Stimulated activated CD4-positive, alpha-beta T cell treated with anti-CD3 and anti-CD28 coated beads, TNF-alpha, amount 100 ng/mL, for 1 hour (primary cell): ENCODE measurements at regions not wholly inside any gene's neighbourhood (a gene's known extent, or its start where the extent isn't known, plus 50 kb on each side); places are given as distances from the start of the nearest gene placed in this dataset.

Source experiments
- DNase-seq, 3 donors: peaks; one replicate each; pipeline ENCODE4 v3.0.0-alpha.2; 2020; ENCODE audit warnings: low read depth in 3 of 3, low spot score in 1 of 3

DNA sequence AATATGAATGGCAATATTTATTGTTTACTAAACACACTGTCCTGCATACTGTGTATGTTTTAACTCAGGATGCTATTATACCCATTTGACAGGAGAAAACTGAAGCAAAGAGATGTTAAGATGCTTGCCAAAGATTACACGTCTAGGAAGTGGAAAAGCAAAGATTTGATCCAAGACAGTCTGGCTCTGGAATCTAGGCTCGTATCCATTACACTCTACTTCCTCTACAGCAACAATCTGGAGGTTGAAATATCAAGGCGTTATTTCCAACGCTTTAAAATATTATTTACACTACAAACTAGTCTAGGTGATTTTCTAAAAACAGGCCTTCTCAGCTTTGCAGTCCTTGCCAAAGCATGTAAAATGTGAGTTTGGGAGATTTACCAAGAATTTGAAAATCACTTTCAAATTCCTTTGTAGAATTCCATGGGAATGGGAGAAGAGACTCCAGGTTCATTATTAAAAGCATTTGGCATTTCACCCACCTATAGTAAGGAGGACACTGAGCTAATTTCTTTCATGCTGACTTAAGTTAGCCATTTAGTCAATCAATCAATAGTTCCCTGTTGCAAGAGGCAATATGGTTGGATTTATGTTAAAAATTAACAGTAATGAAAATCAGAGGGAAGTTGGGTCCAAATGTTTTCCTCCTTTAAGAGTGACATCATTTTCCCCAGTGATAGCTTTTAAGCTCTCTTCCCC is 356.3 kb upstream of the SMARCA2 start:
- DNase-seq: no peak

DNA sequence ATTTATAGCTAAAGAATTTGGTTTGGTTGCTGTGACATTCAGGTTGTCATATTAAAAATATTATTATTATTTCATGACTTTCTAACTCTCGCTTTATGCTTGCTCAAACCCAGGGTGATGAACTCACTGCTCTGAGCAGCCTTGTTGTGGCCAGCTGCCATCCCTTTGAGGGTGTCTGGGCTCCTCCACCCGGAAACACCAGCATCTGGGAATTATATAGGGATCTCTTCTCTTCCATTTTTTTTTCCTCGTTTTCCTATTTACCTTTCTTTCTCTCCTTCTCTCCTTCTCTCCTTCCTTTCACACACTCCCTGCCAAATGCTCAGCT is 355.8 kb upstream of the SMARCA2 start:
- no peak for DNase-seq

DNA sequence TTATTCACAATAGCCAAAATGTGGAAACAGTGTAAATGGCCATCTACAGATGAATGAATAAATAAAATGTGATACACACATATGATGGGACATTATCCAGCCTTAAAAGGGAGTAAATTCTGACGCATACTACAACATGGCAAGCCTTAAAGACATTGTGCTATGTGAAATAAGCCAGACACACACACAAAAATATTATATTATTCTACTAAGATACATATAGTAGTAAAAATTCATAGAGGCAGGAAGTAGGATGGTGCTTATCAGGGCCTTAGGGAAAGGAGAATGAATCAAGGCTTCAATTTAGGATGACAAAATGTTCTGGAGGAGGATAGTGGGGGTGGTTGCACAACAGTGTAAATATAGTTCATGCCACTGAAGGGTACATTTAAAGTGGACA is 346.7 kb upstream of the SMARCA2 start:
- no peak for DNase-seq

DNA sequence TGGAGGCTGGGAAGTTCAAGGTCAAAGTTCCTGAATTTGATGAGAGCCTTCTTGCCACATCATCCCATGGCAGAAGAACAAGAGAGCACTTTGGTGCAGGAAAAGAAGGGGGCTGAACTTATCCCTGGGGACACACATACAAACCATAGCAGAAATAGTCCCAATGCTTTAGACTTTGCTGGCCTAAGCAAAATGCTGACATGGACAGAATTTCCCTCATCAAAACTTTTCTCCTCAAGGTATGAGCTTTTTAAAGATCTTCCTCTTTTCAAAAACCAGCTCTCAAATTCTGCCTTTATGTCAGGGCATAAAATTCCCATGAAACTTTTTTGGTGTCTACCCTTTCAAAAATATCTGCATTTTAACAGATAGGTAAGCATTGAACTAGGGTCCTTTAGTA is 341.8 kb upstream of the SMARCA2 start:
- no peak for DNase-seq

DNA sequence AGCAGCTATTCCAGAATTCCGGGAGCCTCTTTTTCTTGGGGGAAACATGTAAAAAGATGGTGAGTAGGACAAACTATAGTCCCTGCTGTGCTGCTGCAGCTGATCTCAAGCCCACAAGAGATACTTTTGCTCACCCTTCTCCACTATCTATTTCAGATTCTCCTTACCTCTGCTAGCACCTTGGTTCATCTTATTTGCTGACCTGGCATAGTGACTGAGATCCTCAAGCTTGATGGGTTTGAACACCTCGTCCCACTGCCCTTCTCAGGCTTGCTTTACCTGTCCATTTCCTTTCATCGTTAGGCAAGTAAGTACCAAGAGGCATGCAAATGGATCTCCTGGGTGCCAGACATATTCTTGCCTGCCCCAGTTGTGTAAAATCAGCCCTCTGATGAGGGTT is 338.4 kb upstream of the SMARCA2 start:
- DNase-seq: no peak

DNA sequence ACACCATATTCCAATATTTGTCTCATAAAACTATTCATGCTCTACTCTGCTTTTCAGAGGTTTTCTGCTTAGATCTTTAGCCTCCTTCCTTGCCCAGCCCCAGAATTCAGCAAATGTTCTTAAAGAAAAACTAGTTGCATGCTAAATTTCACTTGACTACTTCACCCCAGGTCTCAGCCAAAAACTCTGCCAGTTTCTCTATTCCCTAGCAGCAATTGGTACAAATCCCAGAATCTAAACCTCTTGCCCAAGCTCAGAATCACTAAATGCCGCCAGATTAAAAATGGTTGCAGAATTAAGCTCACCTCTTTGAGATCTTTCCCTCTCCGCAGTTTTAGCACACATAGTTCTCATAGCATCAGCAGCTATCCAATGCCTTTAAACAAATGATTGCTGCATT is 331.2 kb upstream of the SMARCA2 start:
- DNase-seq: no peak

DNA sequence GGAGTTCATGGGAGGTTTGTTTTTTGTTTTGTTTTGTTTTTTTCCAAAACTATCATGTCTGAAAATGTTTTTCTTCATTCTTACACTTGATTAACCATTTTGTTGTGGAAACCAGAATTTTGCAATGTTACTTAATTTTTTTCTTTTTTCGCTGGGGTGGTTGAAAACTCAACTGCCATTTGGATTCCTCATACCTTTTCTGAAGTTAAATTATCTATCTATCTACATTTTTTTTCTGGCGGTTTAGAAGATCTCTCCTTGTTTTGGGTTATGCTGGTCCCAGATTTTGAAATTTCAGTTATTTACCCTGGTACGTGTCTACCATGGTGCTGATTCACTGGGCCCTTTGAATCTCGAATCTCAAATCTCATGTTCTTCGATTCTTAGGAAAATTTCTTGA is 316.2 kb upstream of the SMARCA2 start:
- DNase-seq: no peak

DNA sequence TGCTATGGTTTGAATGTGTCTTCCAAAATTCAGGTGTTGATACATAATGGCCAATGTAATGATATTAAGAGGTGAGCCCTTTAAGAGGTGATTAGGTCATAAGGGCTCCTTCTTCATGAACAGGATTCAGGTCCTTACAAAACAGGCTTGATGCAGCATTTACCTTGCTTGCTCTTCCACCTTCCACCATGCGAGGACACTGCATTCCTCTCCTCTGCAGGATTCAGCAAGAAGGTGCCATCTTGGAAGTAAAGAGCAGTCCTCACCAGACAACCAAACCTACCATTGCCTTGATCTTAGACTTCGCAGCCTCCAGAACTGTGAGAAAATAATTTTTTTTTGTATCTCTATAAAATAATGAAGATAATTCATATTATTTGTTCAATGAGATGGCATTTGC is 314.0 kb upstream of the SMARCA2 start:
- no peak for DNase-seq

DNA sequence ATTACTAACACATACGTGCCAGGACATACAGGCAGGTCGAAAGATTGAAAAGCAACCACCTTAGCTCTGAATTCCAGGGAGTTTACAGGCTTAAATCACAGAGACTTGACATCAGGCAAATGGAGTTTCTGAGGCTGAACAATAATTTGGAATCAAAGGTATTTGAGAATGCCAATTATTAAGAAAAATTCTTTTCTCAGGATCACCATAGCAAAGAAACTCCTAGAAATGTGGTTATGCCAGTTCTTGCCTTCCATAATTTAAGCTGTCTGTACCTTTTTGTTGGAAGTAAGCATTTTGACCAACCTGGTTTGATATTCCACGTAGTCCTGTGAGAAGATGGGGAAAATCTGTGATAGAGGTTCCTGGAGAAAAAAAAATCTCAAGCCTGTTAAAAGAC is 312.4 kb upstream of the SMARCA2 start:
- no peak for DNase-seq

DNA sequence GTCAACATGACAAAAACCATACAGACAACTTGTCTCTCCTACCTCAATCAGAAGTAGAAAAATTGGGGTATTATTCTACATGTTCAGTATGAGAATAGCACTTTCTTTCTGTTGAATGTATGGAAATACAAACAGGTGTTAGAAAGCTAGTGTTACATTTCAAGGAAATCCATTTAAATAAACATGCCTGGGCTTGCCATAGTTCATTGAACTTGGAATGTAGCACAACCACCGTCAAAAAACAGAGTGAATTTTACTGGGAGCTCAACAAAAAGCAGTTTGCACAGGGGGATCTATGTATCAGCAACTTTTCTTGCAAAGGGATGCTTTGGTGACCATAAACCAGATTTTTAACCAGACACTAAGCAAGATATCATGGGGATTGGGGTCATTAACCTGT is 307.9 kb upstream of the SMARCA2 start:
- no peak for DNase-seq

DNA sequence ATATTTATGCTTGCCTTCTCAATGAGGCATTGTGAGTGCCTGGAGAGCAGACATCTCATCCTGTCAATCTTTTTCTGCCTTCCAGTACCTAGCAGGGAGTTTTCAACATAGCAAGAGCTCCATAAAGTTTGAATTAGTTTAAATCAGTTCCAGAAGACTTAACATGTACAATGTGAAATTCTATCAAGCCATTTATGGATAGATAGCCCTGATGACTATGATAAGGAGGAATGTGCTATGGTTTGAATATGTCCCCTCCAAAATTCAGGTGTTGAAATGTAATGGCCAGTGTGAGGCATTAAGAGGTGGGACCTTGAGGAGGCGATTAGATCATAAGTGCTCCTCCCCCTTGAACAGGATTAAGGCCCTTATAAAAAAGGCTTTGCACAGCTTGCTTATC is 306.9 kb upstream of the SMARCA2 start:
- no peak for DNase-seq

DNA sequence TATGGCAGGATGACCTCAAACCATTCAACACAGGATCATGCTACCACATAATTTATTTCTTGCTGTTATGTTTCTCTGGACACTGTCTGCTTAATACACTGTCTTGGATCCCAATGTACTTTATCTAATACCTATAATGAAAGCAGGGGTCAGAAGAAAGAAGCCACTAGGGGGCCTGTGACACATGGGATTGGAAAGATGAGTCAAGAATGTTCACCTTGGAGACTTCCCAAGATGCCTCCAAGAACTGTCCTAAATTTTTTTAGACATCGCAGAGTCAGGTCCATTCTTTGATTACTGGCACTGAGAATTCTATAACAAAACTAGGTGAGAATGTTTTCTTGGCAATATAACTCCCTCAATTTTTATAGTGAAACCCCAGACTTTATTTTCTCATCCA is 305.8 kb upstream of the SMARCA2 start:
- no peak for DNase-seq

DNA sequence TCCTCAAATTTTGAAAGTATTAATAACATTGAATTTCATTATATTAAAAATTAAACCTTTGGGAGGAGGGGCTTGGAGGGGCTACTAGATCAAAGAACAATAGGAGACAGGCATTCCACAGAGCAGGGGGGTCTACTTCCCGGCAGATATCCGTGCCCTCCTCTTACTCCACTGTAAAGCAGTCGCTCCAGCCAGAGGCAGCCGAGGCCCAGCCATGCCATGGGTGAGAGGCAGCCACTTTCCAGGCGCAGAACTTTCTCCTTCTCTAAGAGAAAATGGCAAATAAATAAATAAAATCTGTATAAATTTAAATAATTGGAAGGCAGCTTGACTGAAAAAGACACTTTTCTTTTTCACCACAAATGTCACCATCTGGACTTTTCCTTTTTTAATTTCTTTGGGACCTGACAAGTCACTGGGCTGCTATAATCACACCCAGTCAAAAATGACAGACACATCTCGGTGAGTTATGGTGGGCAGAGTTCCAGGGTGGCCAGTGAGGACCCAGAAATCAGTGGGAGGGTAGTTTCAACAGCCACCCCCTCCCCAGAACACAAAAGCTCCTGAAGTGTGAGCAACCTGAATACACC is 302.2 kb upstream of the SMARCA2 start:
- no peak for DNase-seq

DNA sequence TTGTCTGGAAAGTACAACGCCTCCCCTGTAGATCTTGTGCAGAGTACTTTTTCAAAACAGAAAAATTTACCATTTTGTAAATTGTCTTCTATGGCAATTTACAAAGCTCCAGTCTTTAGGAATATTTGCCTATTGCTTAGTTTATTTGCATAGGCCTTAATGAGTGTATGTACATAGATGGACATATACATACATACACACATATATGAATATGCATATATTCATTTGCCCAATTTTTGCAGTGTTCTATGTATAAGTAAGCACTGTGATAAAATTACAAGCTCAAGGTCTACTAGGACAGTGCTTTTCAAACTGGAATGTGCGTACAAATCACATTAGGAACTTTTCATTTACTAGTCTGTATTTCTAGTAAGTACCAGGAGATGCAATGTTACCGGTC is 301.3 kb upstream of the SMARCA2 start:
- no peak for DNase-seq

DNA sequence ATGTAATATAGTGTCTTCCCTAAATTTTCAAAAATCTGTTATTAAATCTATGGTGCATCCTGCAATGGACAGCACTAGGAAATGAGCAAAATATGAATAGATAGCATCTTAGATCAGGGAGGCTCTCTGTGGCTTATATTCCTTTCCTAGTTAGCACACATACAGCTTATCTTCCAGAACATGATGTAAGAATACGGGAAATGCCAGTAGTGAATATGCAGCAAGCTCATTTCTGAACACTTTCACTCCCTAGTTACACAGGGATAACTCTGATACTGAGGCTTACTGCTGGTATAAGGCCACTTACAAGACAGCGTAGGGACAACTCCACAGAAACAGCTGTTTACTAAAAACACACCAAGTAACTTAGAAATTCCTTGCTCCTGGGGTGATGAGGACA is 297.3 kb upstream of the SMARCA2 start:
- DNase-seq: no peak

DNA sequence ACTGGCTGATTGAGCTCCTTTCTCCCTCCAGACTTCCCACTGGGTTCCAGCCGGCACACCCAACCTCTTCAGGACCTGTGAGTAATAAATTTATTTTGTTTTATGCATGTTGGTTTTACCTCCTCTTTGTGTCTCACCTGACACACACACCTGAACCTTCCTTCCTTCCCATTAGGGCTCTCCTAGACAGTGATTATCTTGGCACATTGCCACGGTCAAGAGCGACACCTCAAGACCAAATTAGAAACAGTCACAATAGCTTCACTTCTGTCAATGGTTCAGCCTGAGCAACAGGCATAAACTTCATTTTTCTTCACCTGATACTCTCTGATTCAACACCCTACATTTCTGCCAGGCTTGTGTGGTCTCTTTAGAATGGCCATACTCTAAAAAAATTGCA is 296.3 kb upstream of the SMARCA2 start:
- no peak for DNase-seq

DNA sequence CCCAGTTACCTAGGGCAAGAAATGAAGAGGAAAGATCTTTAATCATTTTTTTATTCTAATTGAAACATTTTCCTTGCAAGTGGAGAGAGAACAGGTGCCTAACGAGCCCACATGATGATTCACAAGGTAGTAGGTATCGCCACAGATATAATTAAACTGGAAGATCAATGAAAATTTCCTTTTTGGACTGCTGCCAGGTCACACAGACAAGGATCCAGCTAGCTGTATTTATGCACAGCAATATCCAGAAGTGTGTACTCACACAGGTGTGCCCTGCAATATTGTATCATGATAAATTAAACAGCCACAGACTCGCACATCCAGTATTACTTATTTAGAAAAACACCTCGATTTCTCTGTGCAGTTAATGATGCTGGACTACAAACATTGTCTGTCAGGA is 294.0 kb upstream of the SMARCA2 start:
- no peak for DNase-seq

DNA sequence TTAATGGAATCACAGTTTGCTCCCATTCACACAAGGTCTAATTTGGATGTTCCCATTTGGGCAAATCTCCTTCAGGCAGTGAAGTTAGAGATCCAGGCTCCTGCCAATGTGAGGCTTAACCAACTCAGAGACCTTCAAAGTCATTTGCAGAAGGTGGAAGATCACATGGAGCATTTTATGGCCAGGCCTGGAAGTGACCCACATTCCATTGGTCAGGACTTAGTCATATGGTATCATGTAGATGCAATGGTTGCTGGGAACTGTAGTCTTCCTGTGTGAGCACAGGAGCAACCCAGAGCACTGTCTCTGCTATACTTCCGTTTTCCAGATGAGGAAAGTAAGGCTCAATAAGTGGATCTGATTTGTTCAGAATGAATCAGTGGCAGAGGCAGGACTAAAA is 292.7 kb upstream of the SMARCA2 start:
- DNase-seq: no peak

DNA sequence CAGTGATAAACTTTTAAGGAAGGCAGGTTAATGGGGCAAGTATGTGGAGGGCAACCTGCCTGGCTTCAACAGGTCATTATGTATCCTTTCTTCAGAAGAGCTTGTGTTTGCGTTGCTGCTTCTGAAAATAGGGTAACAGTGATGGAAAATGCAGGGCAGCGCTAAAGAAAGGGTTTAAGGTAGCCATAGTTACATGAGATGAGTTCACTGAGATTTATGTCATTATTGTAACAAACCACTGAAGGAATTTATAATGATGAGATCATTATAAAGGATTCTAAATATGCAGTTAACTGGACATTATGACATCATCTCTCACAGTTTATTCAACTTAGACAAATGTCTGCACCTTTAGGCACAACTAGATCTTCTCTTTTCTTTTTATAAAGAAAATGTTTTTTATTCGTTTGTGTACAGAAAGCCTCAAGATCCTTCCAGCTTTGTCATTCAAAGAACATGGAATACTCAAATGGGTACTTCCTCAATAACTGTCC is 291.6 kb upstream of the SMARCA2 start:
- DNase-seq: no peak

DNA sequence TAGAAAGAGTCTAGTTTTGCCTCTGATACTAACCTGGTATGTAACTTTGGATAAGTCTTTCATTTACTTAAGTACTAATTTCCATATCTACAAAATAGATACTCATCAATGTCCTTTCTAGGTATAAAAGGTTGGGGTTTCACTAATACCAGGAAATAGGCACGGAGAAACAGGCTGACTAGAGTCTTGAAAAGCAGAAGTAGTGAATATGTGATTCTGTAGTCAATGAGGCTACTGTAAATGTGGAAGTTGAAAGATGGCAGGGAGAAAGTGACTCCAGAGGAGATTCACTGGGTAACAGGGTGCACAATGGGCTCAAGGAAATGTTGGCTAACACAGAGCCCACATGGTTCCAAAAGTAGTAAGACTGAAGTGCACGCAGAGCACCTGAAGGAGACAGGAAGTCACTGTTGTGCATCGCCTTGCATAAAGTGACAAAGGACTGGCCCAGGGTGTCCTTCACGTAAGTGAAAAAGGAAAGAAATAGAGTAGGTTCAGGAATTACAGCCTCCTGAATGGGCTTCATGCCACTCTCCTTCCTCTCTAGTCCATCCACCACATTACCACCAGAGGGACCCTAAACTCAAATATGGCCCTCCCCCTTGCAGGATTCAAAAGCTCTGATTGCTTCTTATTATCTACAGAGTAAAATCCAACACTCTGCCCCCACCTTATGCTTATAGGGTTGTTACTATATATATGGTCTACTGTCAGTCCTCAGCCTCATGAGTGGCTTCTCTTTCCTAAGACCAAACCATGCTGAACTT is 288.0 kb upstream of the SMARCA2 start:
- no peak for DNase-seq

DNA sequence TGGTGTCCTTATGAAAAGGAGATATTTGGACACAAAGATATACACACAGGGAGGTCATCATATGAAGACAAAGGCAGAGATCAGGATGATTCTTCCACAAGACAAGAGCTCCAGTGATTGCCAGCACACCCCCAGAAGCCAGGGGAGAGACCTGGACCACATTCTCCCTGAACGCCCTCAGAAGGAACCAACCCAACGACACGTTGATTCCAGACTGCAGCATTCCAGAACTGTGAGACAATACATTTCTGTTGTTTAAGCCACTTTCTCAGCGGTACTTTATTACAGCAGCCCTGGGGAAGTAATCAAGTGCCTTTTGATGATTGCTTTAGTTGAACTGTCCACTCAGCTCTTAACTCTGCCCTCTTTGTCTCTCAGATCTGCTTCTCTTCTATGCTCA is 285.5 kb upstream of the SMARCA2 start:
- no peak for DNase-seq

DNA sequence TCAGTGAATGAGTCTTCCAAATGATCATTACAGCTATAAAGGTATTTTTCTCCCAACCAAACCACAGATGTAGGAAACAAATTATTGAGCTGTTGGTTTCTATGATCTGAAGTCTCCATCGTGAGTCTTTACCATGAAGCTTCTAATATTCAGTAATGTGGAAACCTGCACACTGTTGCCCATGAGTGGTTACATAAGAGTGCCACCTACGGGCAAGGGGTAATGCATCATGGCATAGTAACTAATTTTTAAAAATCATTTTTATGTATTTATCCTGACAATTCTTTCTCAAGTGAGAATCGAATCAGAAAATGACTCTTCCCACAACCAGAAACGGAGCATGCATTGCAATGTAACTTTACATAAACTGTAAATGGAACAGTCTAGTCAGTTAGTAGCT is 282.5 kb upstream of the SMARCA2 start:
- DNase-seq: no peak
